KMS-11 (cell line): ENCODE measurements at regions not wholly inside any gene's neighbourhood (a gene's known extent, or its start where the extent isn't known, plus 50 kb on each side); places are given as distances from the start of the nearest gene placed in this dataset.

Source experiments
- H2AFZ ChIP-seq: fragments of 200-600 bp; sonication (generic); 2 replicates; pipeline ENCODE4 v1.6.1; 2016; ENCODE audit warnings: antibody characterized with exemption, mixed run types, low read depth
- H3K27ac ChIP-seq: fragments of 200-600 bp; sonication (generic); 2 replicates; pipeline ENCODE4 v1.6.1; 2016; ENCODE audit warnings: mild to moderate bottlenecking, mixed run types
- H3K27me3 ChIP-seq: fragments of 200-600 bp; sonication (generic); 2 replicates; pipeline ENCODE4 v1.6.1; 2017; ENCODE audit warnings: mild to moderate bottlenecking, low read depth, mixed run types, moderate library complexity; ENCODE audit not compliant: insufficient read depth
- H3K36me3 ChIP-seq: fragments of 200-600 bp; sonication (generic); 2 replicates; pipeline ENCODE4 v1.6.1; 2017; ENCODE audit warnings: mild to moderate bottlenecking, mixed run types; ENCODE audit not compliant: insufficient read depth
- H3K4me1 ChIP-seq: fragments of 200-600 bp; sonication (generic); 2 replicates; pipeline ENCODE4 v1.6.1; 2016; ENCODE audit warnings: mild to moderate bottlenecking, low read depth, mixed run types; ENCODE audit not compliant: poor library complexity, severe bottlenecking
- H3K4me2 ChIP-seq: fragments of 200-600 bp; sonication (generic); 2 replicates; pipeline ENCODE4 v1.7.0; 2016; ENCODE audit warnings: mild to moderate bottlenecking, mixed run types
- H3K4me3 ChIP-seq: fragments of 200-600 bp; sonication (generic); IDR thresholded peaks from 2 replicates; pipeline ENCODE4 v1.6.1; 2017; ENCODE audit warnings: low read depth, low read length, mixed read lengths; ENCODE audit not compliant: insufficient read depth
- H3K79me2 ChIP-seq: fragments of 200-600 bp; sonication (generic); 2 replicates; pipeline ENCODE4 v1.6.1; 2016; ENCODE audit warnings: low read depth, mixed run types; ENCODE audit not compliant: insufficient read depth
- H3K9ac ChIP-seq: fragments of 200-600 bp; sonication (generic); 2 replicates; pipeline ENCODE4 v1.6.1; 2016; ENCODE audit warnings: mild to moderate bottlenecking, mixed run types
- H4K20me1 ChIP-seq: fragments of 200-600 bp; sonication (generic); 2 replicates; pipeline ENCODE4 v1.6.1; 2016; ENCODE audit warnings: mild to moderate bottlenecking, mixed run types; ENCODE audit not compliant: insufficient read depth
- TF ChIP-seq, protein P1 (sequence below): fragments of 200-600 bp; sonication (generic); conservative IDR thresholded peaks from 2 replicates; pipeline ENCODE4 v1.6.1; 2017; ENCODE audit warnings: low read depth, mild to moderate bottlenecking, antibody characterized with exemption, low read length, moderate library complexity, mixed read lengths

DNA sequence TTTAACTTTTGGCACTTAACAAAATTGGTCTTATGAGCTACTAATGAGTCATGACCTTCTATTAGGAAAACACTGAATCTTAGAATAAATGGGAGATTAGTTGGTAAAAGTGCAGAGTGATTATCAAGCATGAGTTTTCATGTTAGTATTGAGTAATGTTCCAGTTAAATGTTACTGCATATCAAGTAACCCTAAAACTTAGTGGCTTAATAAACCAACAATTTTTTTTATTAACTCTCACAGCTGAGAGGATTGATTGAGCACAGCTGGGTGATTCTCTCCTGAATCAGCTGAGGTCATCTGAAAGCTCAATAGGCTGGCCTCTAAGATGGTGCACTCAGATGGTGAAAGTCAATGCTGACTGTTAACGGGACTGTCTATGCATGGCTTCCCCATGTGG lies 248.6 kb downstream of the BCL11B start:
- Histone ChIP-seq H3K27me3 (no peaks in the 10 kb centered on the region), H3K27ac (no peak overlapping the region), H3K4me3 (no peak overlapping the region)

GRCh38 chr14:99024926-99025325 lies 247.1 kb downstream of the BCL11B start:
- Histone ChIP-seq H3K27me3 (no peaks in the 10 kb centered on the region), H3K4me2 (no peak overlapping the region), H3K27ac (no peak overlapping the region), H3K4me1 (no peaks in the 10 kb centered on the region), H3K36me3 (no peaks in the 10 kb centered on the region), H2AFZ (no peak overlapping the region), H3K9ac (no peak overlapping the region), H3K4me3 (no peak overlapping the region), H3K79me2 (no peaks in the 10 kb centered on the region), H4K20me1 (no peaks in the 10 kb centered on the region)
- TF ChIP-seq, protein P1, sequence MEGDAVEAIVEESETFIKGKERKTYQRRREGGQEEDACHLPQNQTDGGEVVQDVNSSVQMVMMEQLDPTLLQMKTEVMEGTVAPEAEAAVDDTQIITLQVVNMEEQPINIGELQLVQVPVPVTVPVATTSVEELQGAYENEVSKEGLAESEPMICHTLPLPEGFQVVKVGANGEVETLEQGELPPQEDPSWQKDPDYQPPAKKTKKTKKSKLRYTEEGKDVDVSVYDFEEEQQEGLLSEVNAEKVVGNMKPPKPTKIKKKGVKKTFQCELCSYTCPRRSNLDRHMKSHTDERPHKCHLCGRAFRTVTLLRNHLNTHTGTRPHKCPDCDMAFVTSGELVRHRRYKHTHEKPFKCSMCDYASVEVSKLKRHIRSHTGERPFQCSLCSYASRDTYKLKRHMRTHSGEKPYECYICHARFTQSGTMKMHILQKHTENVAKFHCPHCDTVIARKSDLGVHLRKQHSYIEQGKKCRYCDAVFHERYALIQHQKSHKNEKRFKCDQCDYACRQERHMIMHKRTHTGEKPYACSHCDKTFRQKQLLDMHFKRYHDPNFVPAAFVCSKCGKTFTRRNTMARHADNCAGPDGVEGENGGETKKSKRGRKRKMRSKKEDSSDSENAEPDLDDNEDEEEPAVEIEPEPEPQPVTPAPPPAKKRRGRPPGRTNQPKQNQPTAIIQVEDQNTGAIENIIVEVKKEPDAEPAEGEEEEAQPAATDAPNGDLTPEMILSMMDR: no peak

More for the DNA sequence above, 248.6 kb downstream of the BCL11B start:
- Histone ChIP-seq H3K4me2 (no peak overlapping the region), H3K79me2 (no peaks in the 10 kb centered on the region), H3K36me3 (no peaks in the 10 kb centered on the region), H4K20me1 (no peaks in the 10 kb centered on the region), H2AFZ (no peak overlapping the region), H3K4me1 (no peaks in the 10 kb centered on the region), H3K9ac (no peak overlapping the region)
- TF ChIP-seq, protein P1: no peak

- Histone ChIP-seq H3K27ac (no peak overlapping the region), H3K9ac (no peak overlapping the region), H3K79me2 (no peaks in the 10 kb centered on the region), H3K4me1 (no peaks in the 10 kb centered on the region), H3K36me3 (no peaks in the 10 kb centered on the region), H3K4me2 (no peak overlapping the region), H4K20me1 (no peaks in the 10 kb centered on the region), H3K4me3 (no peak overlapping the region), H2AFZ (no peak overlapping the region), H3K27me3 (no peaks in the 10 kb centered on the region)
- TF ChIP-seq, protein P1: no peak
Measured at GRCh38 chr14:99025418-99025817, 246.6 kb downstream of the BCL11B start.

DNA sequence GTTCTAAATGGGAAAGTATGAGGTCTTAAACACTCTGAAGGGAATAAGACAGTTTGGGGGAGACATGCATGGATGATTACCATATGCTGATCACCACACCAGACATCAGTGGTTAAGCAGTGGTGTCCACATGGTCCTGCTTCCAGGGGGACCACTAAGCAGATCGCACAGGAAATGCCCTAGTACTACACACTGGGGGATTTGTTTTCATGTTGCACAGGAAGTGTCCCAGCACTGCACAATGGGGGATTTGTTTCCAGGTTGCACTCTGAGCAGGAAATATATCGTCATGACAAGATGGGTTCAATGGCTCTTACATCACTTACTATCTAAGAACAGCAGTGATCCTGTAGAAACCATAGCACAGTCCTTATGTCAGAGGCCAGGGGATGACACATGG lies 245.5 kb downstream of the BCL11B start:
- Histone ChIP-seq H3K9ac (no peak overlapping the region), H3K27ac (no peak overlapping the region), H3K79me2 (no peaks in the 10 kb centered on the region), H3K4me2 (no peak overlapping the region), H3K4me3 (no peak overlapping the region), H3K4me1 (no peaks in the 10 kb centered on the region), H4K20me1 (no peaks in the 10 kb centered on the region), H2AFZ (peak overlapping the region; percentile 26; the same call in 1 of the 2 replicates), H3K36me3 (no peaks in the 10 kb centered on the region), H3K27me3 (no peaks in the 10 kb centered on the region)
- TF ChIP-seq, protein P1: no peak
